SU-DHL-6 (cell line): ENCODE measurements at regions not wholly inside any gene's neighbourhood (a gene's known extent, or its start where the extent isn't known, plus 50 kb on each side); places are given as distances from the start of the nearest gene placed in this dataset.

Experiments used
- EZH2phosphoT487 ChIP-seq: fragments of 200-600 bp; sonication (generic), shearing (Covaris generic); conservative IDR thresholded peaks from 2 replicates; pipeline ENCODE4 v1.6.1; 2018; ENCODE audit warnings: mild to moderate bottlenecking, antibody characterized with exemption, low read length, moderate library complexity, mixed read lengths
- TF ChIP-seq, protein P1 (sequence below): fragments of 200-600 bp; sonication (generic); IDR thresholded peaks from one replicate; pipeline ENCODE4 v1.5.1; 2017; ENCODE audit warnings: antibody characterized with exemption, mild to moderate bottlenecking, low read length, moderate library complexity; ENCODE audit not compliant: insufficient read depth, poor library complexity, severe bottlenecking

DNA sequence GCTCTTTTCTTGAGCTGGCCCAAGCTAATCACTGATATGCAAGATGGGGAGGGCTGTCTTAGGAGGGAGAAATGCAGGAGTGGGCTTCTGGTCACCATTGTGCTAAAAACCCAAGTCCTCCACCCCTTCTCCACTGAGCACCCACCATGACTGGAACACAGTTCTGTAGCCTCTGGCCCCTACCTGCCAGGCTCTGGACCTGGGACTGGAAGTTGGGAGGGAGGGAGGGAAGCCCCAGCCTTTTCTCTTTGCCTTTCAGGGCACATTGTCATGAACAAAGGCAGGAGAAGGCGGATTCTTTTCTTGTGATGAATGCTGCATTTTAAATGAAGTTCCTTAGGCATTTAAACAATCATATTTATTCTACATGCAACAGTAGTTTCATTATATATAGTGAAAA, 559.1 kb upstream of the TRPC7 start:
- TF ChIP-seq, protein P1, sequence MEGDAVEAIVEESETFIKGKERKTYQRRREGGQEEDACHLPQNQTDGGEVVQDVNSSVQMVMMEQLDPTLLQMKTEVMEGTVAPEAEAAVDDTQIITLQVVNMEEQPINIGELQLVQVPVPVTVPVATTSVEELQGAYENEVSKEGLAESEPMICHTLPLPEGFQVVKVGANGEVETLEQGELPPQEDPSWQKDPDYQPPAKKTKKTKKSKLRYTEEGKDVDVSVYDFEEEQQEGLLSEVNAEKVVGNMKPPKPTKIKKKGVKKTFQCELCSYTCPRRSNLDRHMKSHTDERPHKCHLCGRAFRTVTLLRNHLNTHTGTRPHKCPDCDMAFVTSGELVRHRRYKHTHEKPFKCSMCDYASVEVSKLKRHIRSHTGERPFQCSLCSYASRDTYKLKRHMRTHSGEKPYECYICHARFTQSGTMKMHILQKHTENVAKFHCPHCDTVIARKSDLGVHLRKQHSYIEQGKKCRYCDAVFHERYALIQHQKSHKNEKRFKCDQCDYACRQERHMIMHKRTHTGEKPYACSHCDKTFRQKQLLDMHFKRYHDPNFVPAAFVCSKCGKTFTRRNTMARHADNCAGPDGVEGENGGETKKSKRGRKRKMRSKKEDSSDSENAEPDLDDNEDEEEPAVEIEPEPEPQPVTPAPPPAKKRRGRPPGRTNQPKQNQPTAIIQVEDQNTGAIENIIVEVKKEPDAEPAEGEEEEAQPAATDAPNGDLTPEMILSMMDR: no peak
- TF ChIP-seq EZH2phosphoT487: no peak
